ENCODE measurements at regions not wholly inside any gene's neighbourhood (a gene's known extent, or its start where the extent isn't known, plus 50 kb on each side); places are given as distances from the start of the nearest gene placed in this dataset.
A peak's percentile ranks its signal among the peaks of the same experiment; 100 is the strongest.

GRCh38 chr1:194813096-194813495, 1626.7 kb upstream of the B3GALT2 start:
- no peak overlapping the region for H3K4me3 ChIP-seq (ENCODE audit: low read depth, low read length)
- peak; percentile 44 for DNase-seq (ENCODE audit: low read depth)
- no peaks in the 10 kb centered on the region for H3K27me3 ChIP-seq (ENCODE audit: control insufficient read depth, insufficient read depth, low read length)
- no peak for FAIRE-seq
- TF ChIP-seq CTCF (IDR thresholded peaks at IDR 0.05; ENCODE audit: insufficient read depth, low read length, severe bottlenecking): no peak
- H3K36me3 ChIP-seq (ENCODE audit: control insufficient read depth, insufficient read depth, low read length): no peaks in the 10 kb centered on the region

- FAIRE-seq: no peak
- H3K36me3 ChIP-seq (ENCODE audit: control insufficient read depth, insufficient read depth, low read length): no peaks in the 10 kb centered on the region
Observed at GRCh38 chr1:194809665-194810064, 1623.3 kb upstream of the B3GALT2 start.

GRCh38 chr1:194809215-194809614, 1622.8 kb upstream of the B3GALT2 start:
- no peak for TF ChIP-seq CTCF (IDR thresholded peaks at IDR 0.05; ENCODE audit: insufficient read depth, low read length, severe bottlenecking)
- Histone ChIP-seq H3K27me3 (ENCODE audit: control insufficient read depth, insufficient read depth, low read length) (no peaks in the 10 kb centered on the region), H3K4me3 (ENCODE audit: low read depth, low read length) (no peak overlapping the region), H3K36me3 (ENCODE audit: control insufficient read depth, insufficient read depth, low read length) (no peaks in the 10 kb centered on the region)
- no peak for DNase-seq (ENCODE audit: low read depth)
- no peak for FAIRE-seq

More at GRCh38 chr1:194809665-194810064, 1623.3 kb upstream of the B3GALT2 start:
- TF ChIP-seq CTCF (IDR thresholded peaks at IDR 0.05; ENCODE audit: insufficient read depth, low read length, severe bottlenecking): no peak
- no peaks in the 10 kb centered on the region for H3K27me3 ChIP-seq (ENCODE audit: control insufficient read depth, insufficient read depth, low read length)
- no peak for DNase-seq (ENCODE audit: low read depth)
- H3K4me3 ChIP-seq (ENCODE audit: low read depth, low read length): no peak overlapping the region

GRCh38 chr1:194807530-194808220, 1621.3 kb upstream of the B3GALT2 start:
- Histone ChIP-seq H3K4me3 (ENCODE audit: low read depth, low read length) (no peak overlapping the region), H3K36me3 (ENCODE audit: control insufficient read depth, insufficient read depth, low read length) (no peaks in the 10 kb centered on the region), H3K27me3 (ENCODE audit: control insufficient read depth, insufficient read depth, low read length) (no peaks in the 10 kb centered on the region)
- TF ChIP-seq CTCF (IDR thresholded peaks at IDR 0.05; ENCODE audit: insufficient read depth, low read length, severe bottlenecking): no peak
- DNase-seq (ENCODE audit: low read depth): no peak
- no peak for FAIRE-seq

- Histone ChIP-seq H3K36me3 (ENCODE audit: control insufficient read depth, insufficient read depth, low read length) (no peaks in the 10 kb centered on the region), H3K4me3 (ENCODE audit: low read depth, low read length) (no peak overlapping the region), H3K27me3 (ENCODE audit: control insufficient read depth, insufficient read depth, low read length) (no peaks in the 10 kb centered on the region)
- DNase-seq (ENCODE audit: low read depth) (no peak), FAIRE-seq (no peak)
- TF ChIP-seq CTCF (IDR thresholded peaks at IDR 0.05; ENCODE audit: insufficient read depth, low read length, severe bottlenecking): no peak
Observed at GRCh38 chr1:194802572-194802971, 1616.2 kb upstream of the B3GALT2 start.

All from bronchial epithelial cell (primary cell).